Uterus (tissue), 2 donors: ENCODE measurements at regions not wholly inside any gene's neighbourhood (a gene's known extent, or its start where the extent isn't known, plus 50 kb on each side); places are given as distances from the start of the nearest gene placed in this dataset.

Experiments
- CTCF ChIP-seq, 4 experiments: fragments of 200-600 bp in 2 of 4; fragments of 450-650 bp in 2 of 4; sonication (generic) in 2 of 4; IDR thresholded peaks; one replicate each; pipeline ENCODE4 v1.5.1; 2016 to 2019; ENCODE audit warnings: antibody characterized with exemption in 4 of 4, mild to moderate bottlenecking in 2 of 4, moderate library complexity in 1 of 4
- POLR2A ChIP-seq, 2 donors: fragments of 450-650 bp; IDR thresholded peaks; one replicate each; pipeline ENCODE4 v1.6.1; 2016; ENCODE audit warnings: antibody characterized with exemption in 2 of 2, mild to moderate bottlenecking in 1 of 2, moderate library complexity in 1 of 2

GRCh38 chr5:164376843-164377242 lies 871.4 kb downstream of the MAT2B start:
- TF ChIP-seq CTCF (IDR thresholded peaks at IDR 0.05) (no peak), POLR2A (IDR thresholded peaks at IDR 0.05) (no peak)
